HG03565 (cell line): ENCODE measurements at regions not wholly inside any gene's neighbourhood (a gene's known extent, or its start where the extent isn't known, plus 50 kb on each side); places are given as distances from the start of the nearest gene placed in this dataset.

ENCODE experiments used
- ATAC-seq: cut with Tn5 transposase; IDR thresholded peaks from one replicate; pipeline ENCODE4 v1.9.1; 2021; ENCODE audit warnings: mild to moderate bottlenecking, moderate library complexity; ENCODE audit not compliant: unreplicated experiment

GRCh38 chr2:120878970-120879369 is 143.3 kb downstream of the GLI2 start:
- no peak for ATAC-seq

- ATAC-seq = no peak
Measured at GRCh38 chr2:120879431-120880295, 144.0 kb downstream of the GLI2 start.

- no peak for ATAC-seq
Measured at GRCh38 chr2:120880381-120880780, 144.7 kb downstream of the GLI2 start.

GRCh38 chr2:120881981-120882788 is 146.5 kb downstream of the GLI2 start:
- no peak for ATAC-seq

GRCh38 chr2:120883607-120884440 is 148.2 kb downstream of the GLI2 start:
- no peak for ATAC-seq

- no peak for ATAC-seq
Measured at GRCh38 chr2:120884472-120885290, 149.0 kb downstream of the GLI2 start.

- no peak for ATAC-seq
Measured at GRCh38 chr2:120885321-120885720, 149.7 kb downstream of the GLI2 start.

GRCh38 chr2:120885749-120886148 is 150.1 kb downstream of the GLI2 start:
- no peak for ATAC-seq

GRCh38 chr2:120886534-120887319 is 151.1 kb downstream of the GLI2 start:
- no peak for ATAC-seq

GRCh38 chr2:120887320-120887697 is 151.6 kb downstream of the GLI2 start:
- ATAC-seq = no peak

GRCh38 chr2:120887741-120888231 is 152.1 kb downstream of the GLI2 start:
- no peak for ATAC-seq

- ATAC-seq = no peak
Measured at GRCh38 chr2:120888851-120889250, 153.2 kb downstream of the GLI2 start.

GRCh38 chr2:120889936-120890335 is 154.3 kb downstream of the GLI2 start:
- ATAC-seq = no peak

GRCh38 chr2:120890566-120891360 is 155.1 kb downstream of the GLI2 start:
- ATAC-seq = no peak

GRCh38 chr2:120892271-120892966 is 156.8 kb downstream of the GLI2 start:
- ATAC-seq = no peak

- ATAC-seq = no peak
Measured at GRCh38 chr2:120892967-120893667, 157.4 kb downstream of the GLI2 start.
